ENCODE measurements at regions not wholly inside any gene's neighbourhood (a gene's known extent, or its start where the extent isn't known, plus 50 kb on each side); places are given as distances from the start of the nearest gene placed in this dataset.
"Not testable (repeated sequence)": the region's sequence is repeated elsewhere in the genome, so short reads cannot be mapped to it uniquely, and the experiment has no call there.

- no peak overlapping the region for H3K4me3 Mint-ChIP-seq
- peaks cover 4% of the 10 kb centered on the region for H3K36me3 Mint-ChIP-seq (ENCODE audit: insufficient read depth)
- no peak for ATAC-seq (replicated peaks; ENCODE audit: extremely low read depth, poor library complexity, severe bottlenecking)
- DNase-seq (ENCODE audit: low spot score in 2 of 2): no peak
- no peaks in the 10 kb centered on the region for H3K27me3 Mint-ChIP-seq
- no peak overlapping the region for H3K27ac Mint-ChIP-seq (ENCODE audit: low read depth)
- H3K9me3 Mint-ChIP-seq: peaks cover 16% of the 10 kb centered on the region
- H3K4me1 Mint-ChIP-seq: no peaks in the 10 kb centered on the region
Measured at GRCh38 chrX:1784773-1785172, 169.9 kb downstream of the ASMT start.

GRCh38 chrX:1788300-1788911 is 173.5 kb downstream of the ASMT start:
- Mint-ChIP-seq H3K36me3 (ENCODE audit: insufficient read depth) (peaks cover 2% of the 10 kb centered on the region), H3K4me3 (no peak overlapping the region), H3K27me3 (no peaks in the 10 kb centered on the region), H3K27ac (ENCODE audit: low read depth) (no peak overlapping the region), H3K4me1 (no peaks in the 10 kb centered on the region), H3K9me3 (peaks cover 13% of the 10 kb centered on the region)
- no peak for DNase-seq (ENCODE audit: low spot score in 2 of 2)
- ATAC-seq (replicated peaks; ENCODE audit: extremely low read depth, poor library complexity, severe bottlenecking): no peak

GRCh38 chrX:1792636-1793035 is 177.8 kb downstream of the ASMT start:
- no peak for ATAC-seq (replicated peaks; ENCODE audit: extremely low read depth, poor library complexity, severe bottlenecking)
- no peaks in the 10 kb centered on the region for H3K4me1 Mint-ChIP-seq
- H3K27me3 Mint-ChIP-seq: no peaks in the 10 kb centered on the region
- DNase-seq (ENCODE audit: low spot score in 2 of 2): no peak
- H3K9me3 Mint-ChIP-seq: no peaks in the 10 kb centered on the region
- no peaks in the 10 kb centered on the region for H3K36me3 Mint-ChIP-seq (ENCODE audit: insufficient read depth)
- no peak overlapping the region for H3K4me3 Mint-ChIP-seq
- H3K27ac Mint-ChIP-seq (ENCODE audit: low read depth): no peak overlapping the region

- ATAC-seq (replicated peaks; ENCODE audit: extremely low read depth, poor library complexity, severe bottlenecking) (no peak), DNase-seq (ENCODE audit: low spot score in 2 of 2) (no peak)
- Mint-ChIP-seq H3K36me3 (ENCODE audit: insufficient read depth) (no peaks in the 10 kb centered on the region), H3K27me3 (no peaks in the 10 kb centered on the region), H3K4me1 (no peaks in the 10 kb centered on the region), H3K4me3 (no peak overlapping the region), H3K27ac (ENCODE audit: low read depth) (no peak overlapping the region), H3K9me3 (no peaks in the 10 kb centered on the region)
Measured at GRCh38 chrX:1794586-1794985, 179.7 kb downstream of the ASMT start.

- ATAC-seq (replicated peaks; ENCODE audit: extremely low read depth, poor library complexity, severe bottlenecking) (no peak), DNase-seq (ENCODE audit: low spot score in 2 of 2) (no peak)
- Mint-ChIP-seq H3K36me3 (ENCODE audit: insufficient read depth) (no peaks in the 10 kb centered on the region), H3K4me3 (no peak overlapping the region), H3K27me3 (no peaks in the 10 kb centered on the region), H3K9me3 (no peaks in the 10 kb centered on the region), H3K4me1 (no peaks in the 10 kb centered on the region), H3K27ac (ENCODE audit: low read depth) (no peak overlapping the region)
Measured at GRCh38 chrX:1802912-1803311, 188.1 kb downstream of the ASMT start.

- no peaks in the 10 kb centered on the region for H3K4me1 Mint-ChIP-seq
- no peaks in the 10 kb centered on the region for H3K27me3 Mint-ChIP-seq
- H3K27ac Mint-ChIP-seq (ENCODE audit: low read depth): no peak overlapping the region
- H3K9me3 Mint-ChIP-seq: no peaks in the 10 kb centered on the region
- ATAC-seq (replicated peaks; ENCODE audit: extremely low read depth, poor library complexity, severe bottlenecking): no peak
- no peak for DNase-seq (ENCODE audit: low spot score in 2 of 2)
- H3K4me3 Mint-ChIP-seq: no peak overlapping the region
- H3K36me3 Mint-ChIP-seq (ENCODE audit: insufficient read depth): no peaks in the 10 kb centered on the region
Measured at GRCh38 chrX:1803741-1804140, 188.9 kb downstream of the ASMT start.

- no peak overlapping the region for H3K4me3 Mint-ChIP-seq
- no peak for ATAC-seq (replicated peaks; ENCODE audit: extremely low read depth, poor library complexity, severe bottlenecking)
- no peaks in the 10 kb centered on the region for H3K9me3 Mint-ChIP-seq
- peaks cover 14% of the 10 kb centered on the region for H3K27me3 Mint-ChIP-seq
- H3K27ac Mint-ChIP-seq (ENCODE audit: low read depth): no peak overlapping the region
- no peaks in the 10 kb centered on the region for H3K4me1 Mint-ChIP-seq
- no peaks in the 10 kb centered on the region for H3K36me3 Mint-ChIP-seq (ENCODE audit: insufficient read depth)
- DNase-seq (ENCODE audit: low spot score in 2 of 2): no peak
Measured at GRCh38 chrX:1807301-1807731, 192.5 kb downstream of the ASMT start.

- Mint-ChIP-seq H3K36me3 (ENCODE audit: insufficient read depth) (no peaks in the 10 kb centered on the region), H3K9me3 (no peaks in the 10 kb centered on the region), H3K27ac (ENCODE audit: low read depth) (no peak overlapping the region), H3K4me3 (no peak overlapping the region), H3K27me3 (peaks cover 15% of the 10 kb centered on the region), H3K4me1 (no peaks in the 10 kb centered on the region)
- ATAC-seq (replicated peaks; ENCODE audit: extremely low read depth, poor library complexity, severe bottlenecking): no peak
- no peak for DNase-seq (ENCODE audit: low spot score in 2 of 2)
Measured at GRCh38 chrX:1809581-1809980, 194.7 kb downstream of the ASMT start.

GRCh38 chrX:1813809-1814208 is 198.9 kb downstream of the ASMT start:
- Mint-ChIP-seq H3K27ac (ENCODE audit: low read depth) (no peak overlapping the region), H3K27me3 (peaks cover 15% of the 10 kb centered on the region), H3K9me3 (no peaks in the 10 kb centered on the region), H3K4me1 (no peaks in the 10 kb centered on the region), H3K4me3 (no peak overlapping the region), H3K36me3 (ENCODE audit: insufficient read depth) (no peaks in the 10 kb centered on the region)
- DNase-seq (ENCODE audit: low spot score in 2 of 2): no peak
- no peak for ATAC-seq (replicated peaks; ENCODE audit: extremely low read depth, poor library complexity, severe bottlenecking)

GRCh38 chrX:1815456-1816175 is 200.8 kb downstream of the ASMT start:
- Mint-ChIP-seq H3K4me3 (no peak overlapping the region), H3K9me3 (peaks cover 6% of the 10 kb centered on the region), H3K27ac (ENCODE audit: low read depth) (no peak overlapping the region), H3K36me3 (ENCODE audit: insufficient read depth) (no peaks in the 10 kb centered on the region), H3K27me3 (peaks cover 15% of the 10 kb centered on the region), H3K4me1 (no peaks in the 10 kb centered on the region)
- ATAC-seq (replicated peaks; ENCODE audit: extremely low read depth, poor library complexity, severe bottlenecking) (no peak), DNase-seq (ENCODE audit: low spot score in 2 of 2) (no peak)

- H3K4me1 Mint-ChIP-seq; ATAC-seq (replicated peaks; ENCODE audit: extremely low read depth, poor library complexity, severe bottlenecking); H3K36me3 Mint-ChIP-seq (ENCODE audit: insufficient read depth); H3K4me3 Mint-ChIP-seq; H3K27ac Mint-ChIP-seq (ENCODE audit: low read depth); H3K9me3 Mint-ChIP-seq; DNase-seq (ENCODE audit: low spot score in 2 of 2); H3K27me3 Mint-ChIP-seq: not testable (repeated sequence)
Measured at GRCh38 chrX:1816387-1816982, 201.6 kb downstream of the ASMT start.

GRCh38 chrX:1821846-1822245 is 207.0 kb downstream of the ASMT start:
- Mint-ChIP-seq H3K4me1 (no peaks in the 10 kb centered on the region), H3K27ac (ENCODE audit: low read depth) (no peak overlapping the region), H3K27me3 (peaks cover 15% of the 10 kb centered on the region), H3K4me3 (no peak overlapping the region), H3K36me3 (ENCODE audit: insufficient read depth) (no peaks in the 10 kb centered on the region), H3K9me3 (peaks cover 6% of the 10 kb centered on the region)
- no peak for DNase-seq (ENCODE audit: low spot score in 2 of 2)
- ATAC-seq (replicated peaks; ENCODE audit: extremely low read depth, poor library complexity, severe bottlenecking): no peak

- Mint-ChIP-seq H3K9me3 (no peaks in the 10 kb centered on the region), H3K36me3 (ENCODE audit: insufficient read depth) (no peaks in the 10 kb centered on the region), H3K27me3 (peaks cover 15% of the 10 kb centered on the region), H3K27ac (ENCODE audit: low read depth) (no peak overlapping the region), H3K4me1 (no peaks in the 10 kb centered on the region), H3K4me3 (no peak overlapping the region)
- no peak for DNase-seq (ENCODE audit: low spot score in 2 of 2)
- no peak for ATAC-seq (replicated peaks; ENCODE audit: extremely low read depth, poor library complexity, severe bottlenecking)
Measured at GRCh38 chrX:1824855-1825254, 210.0 kb downstream of the ASMT start.

All from central memory CD8-positive, alpha-beta T cell (primary cell).